ENCODE measurements at regions not wholly inside any gene's neighbourhood (a gene's known extent, or its start where the extent isn't known, plus 50 kb on each side); places are given as distances from the start of the nearest gene placed in this dataset.

DNA sequence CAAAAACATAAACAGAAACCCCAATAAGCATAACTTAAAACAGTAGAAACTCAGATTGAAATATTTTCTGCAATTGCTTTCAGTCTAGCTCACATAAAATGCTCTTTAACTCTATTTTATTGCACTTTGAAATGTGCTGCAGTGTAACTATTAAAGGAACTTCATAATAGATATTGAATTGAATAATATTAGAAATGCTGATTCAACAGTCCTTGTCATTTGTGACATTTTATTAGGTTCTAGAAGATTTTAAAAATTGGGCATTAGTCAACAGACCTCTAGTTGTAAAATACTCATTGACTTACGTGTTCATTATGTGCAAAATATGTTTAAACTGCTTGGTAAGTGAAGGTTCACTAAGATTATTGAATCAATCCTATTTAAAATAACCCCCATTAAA is 1422.3 kb downstream of the PLA2G4A start:
- no peak for DNase-seq (ENCODE audit: insufficient read length, low spot score, missing footprints)
- Histone ChIP-seq H3K4me3 (ENCODE audit: insufficient read depth, low read length) (no peak overlapping the region), H3K36me3 (ENCODE audit: insufficient read depth, low read length) (no peaks in the 10 kb centered on the region), H2AFZ (ENCODE audit: low read length) (no peak overlapping the region), H3K4me2 (ENCODE audit: insufficient read depth, low read length) (no peak overlapping the region), H3K79me2 (ENCODE audit: insufficient read depth, low read length) (no peaks in the 10 kb centered on the region), H3K27me3 (ENCODE audit: insufficient read depth, low read length) (no peaks in the 10 kb centered on the region), H3K9me3 (ENCODE audit: low read depth, low read length) (no peaks in the 10 kb centered on the region), H4K20me1 (ENCODE audit: insufficient read depth, low read length) (no peaks in the 10 kb centered on the region), H3K4me1 (ENCODE audit: insufficient read depth, low read length) (no peaks in the 10 kb centered on the region), H3K27ac (ENCODE audit: low read depth, low read length) (no peak overlapping the region)
- TF ChIP-seq, protein P1, sequence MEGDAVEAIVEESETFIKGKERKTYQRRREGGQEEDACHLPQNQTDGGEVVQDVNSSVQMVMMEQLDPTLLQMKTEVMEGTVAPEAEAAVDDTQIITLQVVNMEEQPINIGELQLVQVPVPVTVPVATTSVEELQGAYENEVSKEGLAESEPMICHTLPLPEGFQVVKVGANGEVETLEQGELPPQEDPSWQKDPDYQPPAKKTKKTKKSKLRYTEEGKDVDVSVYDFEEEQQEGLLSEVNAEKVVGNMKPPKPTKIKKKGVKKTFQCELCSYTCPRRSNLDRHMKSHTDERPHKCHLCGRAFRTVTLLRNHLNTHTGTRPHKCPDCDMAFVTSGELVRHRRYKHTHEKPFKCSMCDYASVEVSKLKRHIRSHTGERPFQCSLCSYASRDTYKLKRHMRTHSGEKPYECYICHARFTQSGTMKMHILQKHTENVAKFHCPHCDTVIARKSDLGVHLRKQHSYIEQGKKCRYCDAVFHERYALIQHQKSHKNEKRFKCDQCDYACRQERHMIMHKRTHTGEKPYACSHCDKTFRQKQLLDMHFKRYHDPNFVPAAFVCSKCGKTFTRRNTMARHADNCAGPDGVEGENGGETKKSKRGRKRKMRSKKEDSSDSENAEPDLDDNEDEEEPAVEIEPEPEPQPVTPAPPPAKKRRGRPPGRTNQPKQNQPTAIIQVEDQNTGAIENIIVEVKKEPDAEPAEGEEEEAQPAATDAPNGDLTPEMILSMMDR (IDR thresholded peaks at IDR 0.05; ENCODE audit: extremely low read depth, low read depth, low read length): no peak

DNA sequence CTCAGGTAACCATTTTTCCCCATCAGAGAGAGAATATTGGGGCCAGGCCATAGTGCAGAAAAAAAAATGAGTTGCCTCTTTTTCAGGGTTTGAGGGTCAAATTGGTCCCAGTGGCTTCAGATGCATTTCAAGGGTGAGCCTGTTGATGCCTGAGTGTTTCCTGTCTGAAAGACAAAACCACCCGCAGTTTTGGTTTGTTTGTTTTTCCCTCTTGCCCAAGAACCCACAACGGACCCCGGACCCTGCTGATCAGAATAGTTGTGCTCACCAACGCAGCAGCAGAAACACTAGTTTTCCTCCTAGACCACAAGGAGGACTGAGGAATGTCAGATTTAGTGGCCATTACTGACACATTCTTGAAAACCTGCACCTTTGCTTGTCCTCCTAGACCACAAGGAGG is 1433.1 kb downstream of the PLA2G4A start:
- H3K27ac ChIP-seq (ENCODE audit: low read depth, low read length): no peak overlapping the region
- DNase-seq (ENCODE audit: insufficient read length, low spot score, missing footprints): no peak
- H4K20me1 ChIP-seq (ENCODE audit: insufficient read depth, low read length): no peaks in the 10 kb centered on the region
- no peak overlapping the region for H3K4me3 ChIP-seq (ENCODE audit: insufficient read depth, low read length)
- no peaks in the 10 kb centered on the region for H3K27me3 ChIP-seq (ENCODE audit: insufficient read depth, low read length)
- H3K36me3 ChIP-seq (ENCODE audit: insufficient read depth, low read length): no peaks in the 10 kb centered on the region
- H3K9me3 ChIP-seq (ENCODE audit: low read depth, low read length): peaks cover 2% of the 10 kb centered on the region
- no peaks in the 10 kb centered on the region for H3K4me1 ChIP-seq (ENCODE audit: insufficient read depth, low read length)
- no peaks in the 10 kb centered on the region for H3K79me2 ChIP-seq (ENCODE audit: insufficient read depth, low read length)
- H3K4me2 ChIP-seq (ENCODE audit: insufficient read depth, low read length): no peak overlapping the region
- H2AFZ ChIP-seq (ENCODE audit: low read length): no peak overlapping the region
- TF ChIP-seq, protein P1 (IDR thresholded peaks at IDR 0.05; ENCODE audit: extremely low read depth, low read depth, low read length): no peak

DNA sequence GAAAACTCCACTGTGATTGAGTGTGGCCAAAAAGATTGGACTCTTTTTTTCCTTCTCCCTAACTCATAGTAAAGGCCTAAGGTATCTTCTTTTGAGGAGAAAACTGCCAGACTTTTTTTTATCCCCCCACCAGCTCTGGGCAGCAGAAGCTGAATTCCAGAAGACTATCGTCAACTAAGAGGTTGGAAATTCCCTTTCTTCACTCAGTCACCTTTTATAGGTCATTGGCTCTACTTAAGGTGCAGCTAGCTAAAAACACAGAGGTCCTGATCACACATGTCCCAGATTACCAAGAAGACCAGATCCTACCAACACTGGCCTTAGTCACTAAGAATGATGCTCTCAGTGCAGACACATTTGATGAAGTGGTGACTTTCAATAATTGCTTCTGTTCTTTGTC is 1441.2 kb downstream of the PLA2G4A start:
- DNase-seq (ENCODE audit: insufficient read length, low spot score, missing footprints): no peak
- Histone ChIP-seq H2AFZ (ENCODE audit: low read length) (no peak overlapping the region), H3K4me1 (ENCODE audit: insufficient read depth, low read length) (no peaks in the 10 kb centered on the region), H3K79me2 (ENCODE audit: insufficient read depth, low read length) (no peaks in the 10 kb centered on the region), H3K4me3 (ENCODE audit: insufficient read depth, low read length) (no peak overlapping the region), H3K27me3 (ENCODE audit: insufficient read depth, low read length) (no peaks in the 10 kb centered on the region), H4K20me1 (ENCODE audit: insufficient read depth, low read length) (no peaks in the 10 kb centered on the region), H3K9me3 (ENCODE audit: low read depth, low read length) (peaks cover 4% of the 10 kb centered on the region), H3K36me3 (ENCODE audit: insufficient read depth, low read length) (no peaks in the 10 kb centered on the region), H3K4me2 (ENCODE audit: insufficient read depth, low read length) (no peak overlapping the region), H3K27ac (ENCODE audit: low read depth, low read length) (no peak overlapping the region)
- TF ChIP-seq, protein P1 (IDR thresholded peaks at IDR 0.05; ENCODE audit: extremely low read depth, low read depth, low read length): no peak

DNA sequence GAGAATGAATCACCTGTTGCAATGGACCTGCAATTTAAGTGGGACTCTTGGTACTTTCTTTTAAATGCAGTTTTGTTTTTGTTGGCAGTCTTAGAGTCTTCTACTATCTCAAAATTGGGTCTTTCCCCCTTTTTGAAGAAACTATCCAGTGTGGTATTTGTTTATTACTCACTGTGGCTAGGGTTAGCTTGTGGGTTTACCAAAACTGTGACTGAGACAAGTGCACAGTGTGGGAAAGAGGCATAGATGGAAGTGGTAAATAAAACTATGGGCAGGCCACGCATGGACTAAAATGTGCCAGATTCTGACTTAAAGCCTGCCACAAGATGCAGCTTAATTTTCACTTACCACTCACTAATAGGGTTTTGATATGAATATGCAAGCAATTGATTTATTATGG is 1441.7 kb downstream of the PLA2G4A start:
- DNase-seq (ENCODE audit: insufficient read length, low spot score, missing footprints): no peak

More for the DNA sequence above, 1441.7 kb downstream of the PLA2G4A start:
- H3K27ac ChIP-seq (ENCODE audit: low read depth, low read length): no peak overlapping the region
- no peaks in the 10 kb centered on the region for H3K79me2 ChIP-seq (ENCODE audit: insufficient read depth, low read length)
- TF ChIP-seq, protein P1 (IDR thresholded peaks at IDR 0.05; ENCODE audit: extremely low read depth, low read depth, low read length): no peak
- no peaks in the 10 kb centered on the region for H3K4me1 ChIP-seq (ENCODE audit: insufficient read depth, low read length)
- H4K20me1 ChIP-seq (ENCODE audit: insufficient read depth, low read length): no peaks in the 10 kb centered on the region
- peaks cover 4% of the 10 kb centered on the region for H3K9me3 ChIP-seq (ENCODE audit: low read depth, low read length)
- H3K4me3 ChIP-seq (ENCODE audit: insufficient read depth, low read length): no peak overlapping the region
- H3K36me3 ChIP-seq (ENCODE audit: insufficient read depth, low read length): no peaks in the 10 kb centered on the region
- no peak overlapping the region for H2AFZ ChIP-seq (ENCODE audit: low read length)
- H3K27me3 ChIP-seq (ENCODE audit: insufficient read depth, low read length): no peaks in the 10 kb centered on the region
- H3K4me2 ChIP-seq (ENCODE audit: insufficient read depth, low read length): no peak overlapping the region
